ENCODE measurements at regions not wholly inside any gene's neighbourhood (a gene's known extent, or its start where the extent isn't known, plus 50 kb on each side); places are given as distances from the start of the nearest gene placed in this dataset.

- TF ChIP-seq CTCF (IDR thresholded peaks at IDR 0.05) (no peak), POLR2A (IDR thresholded peaks at IDR 0.05) (no peak)
These were observed 314.3 kb upstream of the CLNK start for GRCh38 chr4:10998846-10999245.

Measured in adrenal gland (tissue), 5 donors.